ENCODE measurements at regions not wholly inside any gene's neighbourhood (a gene's known extent, or its start where the extent isn't known, plus 50 kb on each side); places are given as distances from the start of the nearest gene placed in this dataset.

GRCh38 chr6:93972791-93973190 is 553.4 kb upstream of the EPHA7 start:
- TF ChIP-seq CTCF (IDR thresholded peaks at IDR 0.05) (no peak), SIN3A (IDR thresholded peaks at IDR 0.05; ENCODE audit: borderline replicate concordance, insufficient read depth, low read depth, low read length) (no peak), TCF7L2 (IDR thresholded peaks at IDR 0.05; ENCODE audit: low read depth, low read length) (no peak)
